HUES48 (cell line): ENCODE measurements at regions not wholly inside any gene's neighbourhood (a gene's known extent, or its start where the extent isn't known, plus 50 kb on each side); places are given as distances from the start of the nearest gene placed in this dataset.

Experiments used
- H3K27ac ChIP-seq: one replicate; pipeline ENCODE4 v1.7.0; 2013; ENCODE audit warnings: low read depth, low read length, inconsistent platforms
- H3K27me3 ChIP-seq: 2 replicates; pipeline ENCODE4 v1.6.1; 2013; ENCODE audit warnings: mild to moderate bottlenecking, low read length; ENCODE audit not compliant: control insufficient read depth, insufficient read depth
- H3K36me3 ChIP-seq: 2 replicates; pipeline ENCODE4 v1.6.1; 2013; ENCODE audit warnings: low read length; ENCODE audit not compliant: control insufficient read depth, insufficient read depth
- H3K4me1 ChIP-seq: 2 replicates; pipeline ENCODE4 v1.6.1; 2013; ENCODE audit warnings: mild to moderate bottlenecking, low read length; ENCODE audit not compliant: control insufficient read depth, insufficient read depth
- H3K4me3 ChIP-seq: 2 replicates; pipeline ENCODE4 v1.5.1; 2013; ENCODE audit warnings: mild to moderate bottlenecking, low read depth, low read length
- H3K9ac ChIP-seq: 2 replicates; pipeline ENCODE4 v1.6.1; 2013; ENCODE audit warnings: mild to moderate bottlenecking, low read depth, low read length, moderate library complexity
- H3K9me3 ChIP-seq: 2 replicates; pipeline ENCODE4 v1.6.1; 2013; ENCODE audit warnings: low read length; ENCODE audit not compliant: control insufficient read depth, insufficient read depth

GRCh38 chr5:87906962-87907361 lies 361.7 kb downstream of the TMEM161B start:
- Histone ChIP-seq H3K27ac (no peak overlapping the region), H3K36me3 (no peaks in the 10 kb centered on the region), H3K9ac (no peak overlapping the region), H3K9me3 (no peaks in the 10 kb centered on the region), H3K27me3 (no peaks in the 10 kb centered on the region), H3K4me3 (no peak overlapping the region), H3K4me1 (peaks cover 12% of the 10 kb centered on the region)

- Histone ChIP-seq H3K36me3 (no peaks in the 10 kb centered on the region), H3K9me3 (no peaks in the 10 kb centered on the region), H3K27me3 (no peaks in the 10 kb centered on the region), H3K4me1 (peaks cover 19% of the 10 kb centered on the region), H3K4me3 (no peak overlapping the region), H3K9ac (no peak overlapping the region), H3K27ac (no peak overlapping the region)
Measured at GRCh38 chr5:87900419-87900818, 368.2 kb downstream of the TMEM161B start.

GRCh38 chr5:87899721-87900131 lies 368.9 kb downstream of the TMEM161B start:
- H3K36me3 ChIP-seq, result no peaks in the 10 kb centered on the region
- H3K27ac ChIP-seq, result peak overlapping the region; percentile 21
- H3K4me1 ChIP-seq, result peaks cover 19% of the 10 kb centered on the region
- H3K27me3 ChIP-seq, result no peaks in the 10 kb centered on the region
- H3K9me3 ChIP-seq, result no peaks in the 10 kb centered on the region
- no peak overlapping the region for H3K4me3 ChIP-seq
- no peak overlapping the region for H3K9ac ChIP-seq

DNA sequence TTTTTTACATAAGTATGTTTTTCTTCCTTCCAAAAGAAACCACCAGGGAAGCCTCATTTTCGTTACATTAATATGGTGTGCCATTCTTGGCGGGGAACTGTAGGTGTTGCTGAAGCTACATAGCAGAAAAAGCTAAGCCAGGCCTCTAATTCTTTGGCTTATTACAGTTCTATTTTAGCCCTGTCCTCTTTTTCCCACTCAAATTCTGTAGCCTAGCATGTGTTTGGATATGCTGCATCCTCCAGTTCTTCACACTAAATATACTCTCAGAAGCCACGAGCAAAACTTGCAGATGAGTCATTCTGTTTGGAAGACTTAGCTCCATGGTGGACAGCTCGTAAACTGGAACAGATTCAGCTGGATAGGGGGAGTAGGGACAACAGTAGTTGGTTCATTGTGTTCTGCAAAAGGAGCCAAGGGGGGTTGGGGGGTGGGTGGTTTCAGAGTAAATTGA lies 369.4 kb downstream of the TMEM161B start:
- Histone ChIP-seq H3K4me3 (no peak overlapping the region), H3K36me3 (no peaks in the 10 kb centered on the region), H3K27ac (no peak overlapping the region), H3K9me3 (no peaks in the 10 kb centered on the region), H3K27me3 (no peaks in the 10 kb centered on the region), H3K9ac (no peak overlapping the region), H3K4me1 (peaks cover 19% of the 10 kb centered on the region)

GRCh38 chr5:87898574-87898973 lies 370.1 kb downstream of the TMEM161B start:
- H3K27me3 ChIP-seq, result no peaks in the 10 kb centered on the region
- H3K9ac ChIP-seq, result no peak overlapping the region
- peaks cover 19% of the 10 kb centered on the region for H3K4me1 ChIP-seq
- no peak overlapping the region for H3K27ac ChIP-seq
- no peak overlapping the region for H3K4me3 ChIP-seq
- H3K36me3 ChIP-seq, result no peaks in the 10 kb centered on the region
- no peaks in the 10 kb centered on the region for H3K9me3 ChIP-seq

- Histone ChIP-seq H3K9ac (no peak overlapping the region), H3K9me3 (no peaks in the 10 kb centered on the region), H3K27ac (no peak overlapping the region), H3K27me3 (no peaks in the 10 kb centered on the region), H3K4me1 (no peaks in the 10 kb centered on the region), H3K36me3 (no peaks in the 10 kb centered on the region), H3K4me3 (no peak overlapping the region)
Measured at GRCh38 chr5:87888139-87888538, 380.5 kb downstream of the TMEM161B start.

DNA sequence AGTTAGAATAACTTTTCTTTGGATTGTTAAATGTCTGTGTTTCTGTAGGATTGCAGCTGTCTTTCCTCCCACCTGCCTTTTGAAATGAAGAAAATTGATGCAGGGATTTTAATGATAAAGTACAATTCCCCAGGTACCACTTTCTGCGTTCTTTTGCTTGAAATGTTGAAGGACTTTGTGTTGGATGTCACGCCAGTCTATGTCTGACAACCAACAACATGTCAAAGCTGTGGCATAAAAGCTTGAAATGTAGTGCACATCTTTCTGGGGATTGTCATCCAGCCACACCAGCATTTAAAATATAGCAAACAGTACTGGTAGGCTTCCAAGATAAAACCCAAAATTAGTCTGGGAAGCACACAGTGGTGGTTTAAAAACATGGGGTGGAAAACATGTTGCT lies 381.4 kb downstream of the TMEM161B start:
- no peaks in the 10 kb centered on the region for H3K27me3 ChIP-seq
- H3K27ac ChIP-seq, result no peak overlapping the region
- no peaks in the 10 kb centered on the region for H3K9me3 ChIP-seq
- no peak overlapping the region for H3K9ac ChIP-seq
- H3K4me3 ChIP-seq, result no peak overlapping the region
- H3K4me1 ChIP-seq, result no peaks in the 10 kb centered on the region
- no peaks in the 10 kb centered on the region for H3K36me3 ChIP-seq

- Histone ChIP-seq H3K9me3 (no peaks in the 10 kb centered on the region), H3K4me1 (no peaks in the 10 kb centered on the region), H3K27ac (no peak overlapping the region), H3K27me3 (no peaks in the 10 kb centered on the region), H3K36me3 (no peaks in the 10 kb centered on the region), H3K4me3 (no peak overlapping the region), H3K9ac (no peak overlapping the region)
Measured at GRCh38 chr5:87886164-87886563, 382.5 kb downstream of the TMEM161B start.

DNA sequence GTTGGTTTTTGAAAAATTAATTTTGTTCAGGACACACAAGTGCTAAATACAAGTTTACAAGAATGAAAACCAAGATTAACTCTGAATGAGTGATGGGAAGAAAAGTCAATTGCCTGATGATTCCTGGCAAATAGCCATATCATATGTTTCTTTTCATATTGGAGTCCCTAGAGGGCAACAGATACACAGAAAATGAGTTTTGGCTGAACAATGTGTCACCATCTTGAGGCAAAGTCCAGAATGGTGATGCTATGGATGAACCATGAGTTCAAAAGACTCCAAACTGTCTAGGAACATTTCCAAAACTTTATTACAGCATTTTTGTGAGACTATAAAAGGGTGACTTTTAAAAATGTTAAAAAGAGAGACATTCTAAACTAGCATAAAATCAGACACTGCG lies 382.9 kb downstream of the TMEM161B start:
- no peak overlapping the region for H3K27ac ChIP-seq
- no peak overlapping the region for H3K9ac ChIP-seq
- no peaks in the 10 kb centered on the region for H3K4me1 ChIP-seq
- H3K9me3 ChIP-seq, result no peaks in the 10 kb centered on the region
- H3K4me3 ChIP-seq, result no peak overlapping the region
- no peaks in the 10 kb centered on the region for H3K27me3 ChIP-seq
- H3K36me3 ChIP-seq, result no peaks in the 10 kb centered on the region

DNA sequence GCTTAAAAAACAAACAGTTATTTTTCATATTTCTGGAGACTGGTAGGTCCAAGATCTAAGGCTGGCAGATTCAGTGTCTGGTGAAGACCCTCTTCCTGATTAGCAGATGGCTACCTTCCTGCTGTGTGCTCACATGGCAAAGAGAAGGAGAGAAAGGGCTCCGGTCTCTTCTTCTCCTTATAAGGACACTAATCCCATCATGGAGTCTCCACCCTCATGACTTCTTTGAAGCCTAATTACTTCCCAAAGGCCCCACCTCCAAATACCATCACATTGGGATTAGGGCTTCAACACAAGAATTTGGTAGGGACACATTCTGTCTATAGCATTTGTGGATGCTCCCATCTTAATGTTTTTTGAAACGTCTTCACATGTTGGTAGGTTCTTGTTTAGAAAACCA lies 391.1 kb downstream of the TMEM161B start:
- H3K27ac ChIP-seq, result no peak overlapping the region
- peaks cover 11% of the 10 kb centered on the region for H3K4me1 ChIP-seq
- no peak overlapping the region for H3K9ac ChIP-seq
- no peaks in the 10 kb centered on the region for H3K27me3 ChIP-seq
- H3K4me3 ChIP-seq, result no peak overlapping the region
- no peaks in the 10 kb centered on the region for H3K9me3 ChIP-seq
- no peaks in the 10 kb centered on the region for H3K36me3 ChIP-seq

DNA sequence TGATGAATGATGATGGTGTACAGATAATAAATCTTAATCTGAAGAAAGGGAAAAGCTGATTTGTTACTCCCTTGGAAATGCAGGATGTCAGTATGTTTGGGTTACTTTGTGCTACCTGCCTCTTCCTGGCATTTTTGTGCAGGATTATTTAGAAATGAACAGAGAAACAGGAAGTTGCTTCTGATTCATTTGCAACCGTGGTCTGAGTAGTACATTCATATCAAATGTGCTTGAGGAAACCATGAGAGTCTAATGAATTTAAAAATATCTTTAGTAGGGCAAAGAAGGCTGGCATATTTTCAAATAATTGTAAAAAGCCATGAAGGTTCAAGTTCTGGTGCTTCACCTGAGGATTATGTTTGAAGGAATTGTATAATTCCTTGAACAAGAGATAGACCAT lies 391.6 kb downstream of the TMEM161B start:
- H3K9ac ChIP-seq, result no peak overlapping the region
- no peaks in the 10 kb centered on the region for H3K27me3 ChIP-seq

GRCh38 chr5:87876616-87877015 lies 392.0 kb downstream of the TMEM161B start:
- H3K27ac ChIP-seq, result no peak overlapping the region
- H3K36me3 ChIP-seq, result no peaks in the 10 kb centered on the region
- H3K4me1 ChIP-seq, result peaks cover 14% of the 10 kb centered on the region
- H3K9me3 ChIP-seq, result no peaks in the 10 kb centered on the region
- no peaks in the 10 kb centered on the region for H3K27me3 ChIP-seq
- H3K9ac ChIP-seq, result no peak overlapping the region
- no peak overlapping the region for H3K4me3 ChIP-seq

More for the DNA sequence above, 391.6 kb downstream of the TMEM161B start:
- Histone ChIP-seq H3K27ac (no peak overlapping the region), H3K9me3 (no peaks in the 10 kb centered on the region), H3K4me1 (peaks cover 14% of the 10 kb centered on the region), H3K4me3 (no peak overlapping the region), H3K36me3 (no peaks in the 10 kb centered on the region)
